H1 (cell line): ENCODE measurements at regions not wholly inside any gene's neighbourhood (a gene's known extent, or its start where the extent isn't known, plus 50 kb on each side); places are given as distances from the start of the nearest gene placed in this dataset.

Experiments
- CTCF ChIA-PET: fragments of 300-600 bp; sonication (Branson Sonifier 250); formaldehyde crosslinking; loops from one replicate; lab custom pipeline; 2021; ENCODE audit not compliant: partially characterized antibody; lab: Charles Lee
- POLR2A ChIA-PET: fragments of 300-600 bp; sonication (Branson Sonifier 250); formaldehyde crosslinking; loops from one replicate; lab custom pipeline; 2021; ENCODE audit warnings: inconsistent platforms; ENCODE audit not compliant: partially characterized antibody; lab: Charles Lee
- DNase-seq, 2 experiments: peaks; one replicate each; pipeline versions ENCODE4 v3.0.0 to v3.0.0-alpha.2; 2010 to 2022; ENCODE audit warnings: low spot score in 2 of 2, low read depth in 1 of 2, mixed read lengths in 1 of 2
- FAIRE-seq: peaks from 2 replicates; lab custom pipeline; 2011; peaks lifted over from hg19 to GRCh38; lab: Jason Lieb, UNC
- H2AFZ ChIP-seq: 2 replicates; pipeline ENCODE4 v1.8.1; 2012; ENCODE audit warnings: low read length, inconsistent platforms
- H2AK5ac ChIP-seq: 2 replicates; pipeline ENCODE4 v1.6.1; 2013; ENCODE audit warnings: low read depth, low read length
- H2BK120ac ChIP-seq: replicated peaks from 2 replicates; pipeline ENCODE3; 2013; ENCODE audit warnings: low read depth, low read length, inconsistent platforms
- H2BK12ac ChIP-seq: 2 replicates; pipeline ENCODE4 v1.6.1; 2013; ENCODE audit warnings: low read depth, low read length
- H2BK15ac ChIP-seq: 2 replicates; pipeline ENCODE4 v1.6.1; 2013; ENCODE audit warnings: low read length
- H2BK20ac ChIP-seq: 2 replicates; pipeline ENCODE4 v1.6.1; 2013; ENCODE audit warnings: low read length
- H2BK5ac ChIP-seq: 2 replicates; pipeline ENCODE4 v1.6.1; 2013; ENCODE audit warnings: low read depth, low read length
- H3K14ac ChIP-seq: 2 replicates; pipeline ENCODE4 v1.6.1; 2013; ENCODE audit warnings: inconsistent platforms; ENCODE audit not compliant: insufficient read length
- H3K18ac ChIP-seq: 2 replicates; pipeline ENCODE4 v1.6.1; 2013; ENCODE audit warnings: low read length; ENCODE audit errors: extremely low read depth
- H3K23ac ChIP-seq: 2 replicates; pipeline ENCODE4 v1.6.1; 2013; ENCODE audit warnings: inconsistent platforms; ENCODE audit not compliant: insufficient read length
- H3K23me2 ChIP-seq: 2 replicates; pipeline ENCODE4 v1.6.1; 2013; ENCODE audit warnings: low read depth, low read length
- H3K27ac ChIP-seq: 2 replicates; pipeline ENCODE4 v1.6.1; 2011; ENCODE audit warnings: low read depth, low read length, inconsistent platforms
- H3K27me3 ChIP-seq, 4 experiments: replicated peaks in 1 of 4; 1 replicate in 1 of 4; 2 replicates in 3 of 4; pipeline versions ENCODE4 v1.6.1 to v1.8.1; 2011 to 2013; ENCODE audit warnings: low read length in 3 of 4, mild to moderate bottlenecking in 3 of 4, inconsistent platforms in 2 of 4, mixed read lengths in 2 of 4, moderate library complexity in 1 of 4; ENCODE audit not compliant: control insufficient read depth in 3 of 4, insufficient read depth in 3 of 4; ENCODE audit errors: extremely low read depth in 1 of 4
- H3K36me3 ChIP-seq, 4 experiments: 2 replicates each; pipeline versions ENCODE4 v1.6.1 to v1.8.1; 2011 to 2013; ENCODE audit warnings: mild to moderate bottlenecking in 4 of 4, low read length in 3 of 4, moderate library complexity in 2 of 4, control low read depth in 1 of 4, inconsistent platforms in 1 of 4; ENCODE audit not compliant: insufficient read depth in 4 of 4, control insufficient read depth in 2 of 4
- H3K4ac ChIP-seq: replicated peaks from 2 replicates; pipeline ENCODE3; 2013; ENCODE audit warnings: low read length, low read depth, mixed read lengths, inconsistent platforms; ENCODE audit not compliant: insufficient read length
- H3K4me1 ChIP-seq, 4 experiments: replicated peaks in 1 of 4; 1 replicate in 1 of 4; 2 replicates in 3 of 4; pipeline versions ENCODE4 v1.6.1 to v1.8.1; 2011 to 2013; ENCODE audit warnings: low read length in 3 of 4, inconsistent platforms in 2 of 4, mixed read lengths in 1 of 4; ENCODE audit not compliant: insufficient read depth in 4 of 4, control insufficient read depth in 3 of 4
- H3K4me2 ChIP-seq, 2 experiments: 2 replicates each; pipeline versions ENCODE4 v1.6.1 to v1.8.1; 2011 to 2013; ENCODE audit warnings: low read depth in 2 of 2, low read length in 2 of 2, control low read depth in 1 of 2, inconsistent platforms in 1 of 2, mild to moderate bottlenecking in 1 of 2; ENCODE audit not compliant: insufficient read depth in 1 of 2
- H3K4me3 ChIP-seq, 4 experiments: fragments of 200-600, 300-600 bp in 1 of 4; sonication (generic), shearing (Covaris generic), sonication (Bioruptor Twin) in 1 of 4; 2 replicates each; pipeline versions ENCODE4 v1.5.1 to v1.8.1; 2011 to 2016; ENCODE audit warnings: low read length in 4 of 4, low read depth in 3 of 4, control low read depth in 2 of 4, inconsistent platforms in 2 of 4, mild to moderate bottlenecking in 2 of 4, mixed read lengths in 1 of 4, moderate library complexity in 1 of 4; ENCODE audit not compliant: insufficient read depth in 2 of 4; ENCODE audit errors: extremely low read depth in 1 of 4
- H3K56ac ChIP-seq: replicated peaks from 2 replicates; pipeline ENCODE3; 2013; ENCODE audit warnings: low read depth, mild to moderate bottlenecking, mixed read lengths, low read length, inconsistent platforms; ENCODE audit not compliant: insufficient read length
- H3K79me1 ChIP-seq: 2 replicates; pipeline ENCODE4 v1.6.1; 2013; ENCODE audit warnings: low read depth, low read length, control low read depth
- H3K79me2 ChIP-seq, 2 experiments: 2 replicates each; pipeline versions ENCODE4 v1.6.1 to v1.8.1; 2012 to 2013; ENCODE audit warnings: low read length in 2 of 2, mild to moderate bottlenecking in 2 of 2, inconsistent platforms in 1 of 2; ENCODE audit not compliant: insufficient read depth in 2 of 2, control insufficient read depth in 1 of 2
- H3K9ac ChIP-seq, 4 experiments: replicated peaks in 1 of 4; 1 replicate in 1 of 4; 2 replicates in 3 of 4; pipeline versions ENCODE4 v1.6.1 to v1.8.1; 2011 to 2013; ENCODE audit warnings: low read depth in 3 of 4, low read length in 3 of 4, control low read depth in 2 of 4, mild to moderate bottlenecking in 2 of 4, moderate library complexity in 2 of 4, inconsistent platforms in 1 of 4; ENCODE audit errors: extremely low read depth in 1 of 4
- H3K9me3 ChIP-seq, 2 experiments: 2 replicates each; pipeline versions ENCODE4 v1.6.1 to v1.8.1; 2012 to 2013; ENCODE audit warnings: mild to moderate bottlenecking in 2 of 2, moderate library complexity in 2 of 2, control low read depth in 1 of 2, inconsistent platforms in 1 of 2, low read depth in 1 of 2, low read length in 1 of 2, mixed read lengths in 1 of 2; ENCODE audit not compliant: insufficient read depth in 2 of 2
- H4K20me1 ChIP-seq, 2 experiments: replicated peaks in 1 of 2; 2 replicates each; pipeline versions ENCODE3 to v1.8.1; 2011 to 2013; ENCODE audit warnings: inconsistent platforms in 2 of 2, low read length in 2 of 2, mild to moderate bottlenecking in 1 of 2; ENCODE audit not compliant: insufficient read depth in 2 of 2, control insufficient read depth in 1 of 2
- H4K5ac ChIP-seq: 2 replicates; pipeline ENCODE4 v1.6.1; 2013; ENCODE audit warnings: low read length, low read depth, mixed read lengths, inconsistent platforms; ENCODE audit not compliant: insufficient read length
- H4K8ac ChIP-seq: 2 replicates; pipeline ENCODE4 v1.8.0; 2013; ENCODE audit warnings: mild to moderate bottlenecking, moderate library complexity, low read length, inconsistent platforms; ENCODE audit not compliant: insufficient read depth; ENCODE audit errors: extremely low read depth
- H4K91ac ChIP-seq: replicated peaks from 2 replicates; pipeline ENCODE3; 2013; ENCODE audit warnings: low read length, mixed read lengths, inconsistent platforms; ENCODE audit not compliant: insufficient read length
- NANOG ChIP-seq: IDR thresholded peaks from 2 replicates; pipeline ENCODE4 v1.6.1; 2011; ENCODE audit warnings: low read length, low read depth, mild to moderate bottlenecking, inconsistent platforms; ENCODE audit not compliant: insufficient read depth, poor library complexity, severe bottlenecking
- RAD21 ChIP-seq, 2 experiments: IDR thresholded peaks in 1 of 2; conservative IDR thresholded peaks in 1 of 2; 2 replicates each; pipeline ENCODE4 v1.6.1; 2011; ENCODE audit warnings: low read depth in 2 of 2, low read length in 2 of 2, improper control_type of control experiment in 1 of 2, inconsistent platforms in 1 of 2, mild to moderate bottlenecking in 1 of 2, moderate library complexity in 1 of 2
- RXRA ChIP-seq: IDR thresholded peaks from 2 replicates; pipeline ENCODE4 v1.6.1; 2011; ENCODE audit warnings: low read depth, mild to moderate bottlenecking, low read length, moderate library complexity; ENCODE audit not compliant: insufficient read depth
- TCF12 ChIP-seq: IDR thresholded peaks from 2 replicates; pipeline ENCODE4 v1.6.1; 2011; ENCODE audit warnings: low read depth, mild to moderate bottlenecking, low read length
- WGBS, 2 experiments: shearing (Covaris generic) in 1 of 2; methylation state at CpG; one replicate each; pipeline versions ENCODE4 v1.1.6 to v1.1.7; 2013 to 2015; ENCODE audit warnings: low lambda C conversion rate in 2 of 2, mixed read lengths in 2 of 2, inconsistent platforms in 1 of 2, low coverage in 1 of 2, missing lambda C conversion rate in 1 of 2; ENCODE audit not compliant: insufficient replicate concordance in 2 of 2, insufficient coverage in 1 of 2, insufficient read length in 1 of 2; ENCODE audit errors: extremely low coverage in 1 of 2, missing lambda C conversion rate in 1 of 2; 5-methylcytosine and 5-hydroxymethylcytosine counted together

- Histone ChIP-seq H2BK15ac (no peak overlapping the region), H2BK20ac (no peak overlapping the region), H2BK120ac (no peak overlapping the region), H4K8ac (no peak overlapping the region), H3K4ac (no peak overlapping the region), H3K4me3 (no peak overlapping the region), H2AK5ac (no peak overlapping the region), H3K36me3 (no peaks in the 10 kb centered on the region), H2BK5ac (no peak overlapping the region), H3K27me3 (no peaks in the 10 kb centered on the region), H2BK12ac (no peak overlapping the region), H3K9me3 (no peaks in the 10 kb centered on the region; a peak in 1 of 4 replicates), H3K79me1 (no peaks in the 10 kb centered on the region), H4K91ac (no peak overlapping the region), H4K5ac (no peak overlapping the region), H3K4me2 (no peak overlapping the region), H3K9ac (no peak overlapping the region), H3K23me2 (no peaks in the 10 kb centered on the region), H3K27ac (no peak overlapping the region), H4K20me1 (no peaks in the 10 kb centered on the region), H3K79me2 (no peaks in the 10 kb centered on the region), H3K18ac (no peak overlapping the region), H2AFZ (no peak overlapping the region), H3K4me1 (peaks cover 0 to 4% (median 1%) of the 10 kb centered on the region in 4 experiments; a peak in 1 of 7 replicates), H3K14ac (no peak overlapping the region), H3K23ac (no peak overlapping the region), H3K56ac (no peak overlapping the region)
- FAIRE-seq = no peak
- ChIA-PET CTCF (interaction anchor here (0.6 to 2.6 kb wide), 13 partner anchors 16 to 273 kb away, joined by 3 to 15 read pairs (median 3); no protein-coding TSS in a partner anchor), POLR2A (no interaction called here)
- WGBS, 2 experiments = 93% methylated on average over 15 of the region's 15 CpGs; no CpG with 5 or more reads in 1 of the 2 experiments
- DNase-seq = peak in 1 of 2 experiments; percentile 44
- TF ChIP-seq TCF12 (no peak), NANOG (no peak), RXRA (no peak), RAD21 (IDR thresholded peaks at IDR 0.05 in 1 of 2, conservative IDR thresholded peaks at IDR 0.05 in 1 of 2; ENCODE audit: low read depth in 2 of 2, low read length in 2 of 2) (peak in 1 of 2 experiments; percentile 37; a peak in 2 of 4 replicates)
Measured at GRCh38 chr1:5643360-5644107, 348.7 kb downstream of the NPHP4 start.
